ENCODE measurements at regions not wholly inside any gene's neighbourhood (a gene's known extent, or its start where the extent isn't known, plus 50 kb on each side); places are given as distances from the start of the nearest gene placed in this dataset.

DNA sequence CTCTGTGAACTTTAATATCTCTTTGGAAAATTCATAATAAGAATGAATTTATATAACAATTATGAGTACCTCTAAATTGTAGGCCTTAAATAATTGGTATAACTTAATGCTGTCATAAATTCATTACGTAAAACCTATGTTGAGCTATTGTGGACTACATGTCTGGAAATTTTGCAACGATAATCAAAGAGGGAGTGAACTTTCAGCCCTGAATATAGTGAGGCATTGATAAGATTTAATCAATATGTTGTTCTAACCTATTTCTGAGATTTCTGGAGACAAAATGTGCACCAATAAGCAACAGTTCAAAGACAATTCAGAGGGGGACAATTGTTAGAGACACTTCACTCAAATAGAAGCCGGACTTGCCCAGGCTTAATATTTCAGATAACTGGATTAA, 499.4 kb downstream of the ELAVL2 start:
- no peak for DNase-seq

DNA sequence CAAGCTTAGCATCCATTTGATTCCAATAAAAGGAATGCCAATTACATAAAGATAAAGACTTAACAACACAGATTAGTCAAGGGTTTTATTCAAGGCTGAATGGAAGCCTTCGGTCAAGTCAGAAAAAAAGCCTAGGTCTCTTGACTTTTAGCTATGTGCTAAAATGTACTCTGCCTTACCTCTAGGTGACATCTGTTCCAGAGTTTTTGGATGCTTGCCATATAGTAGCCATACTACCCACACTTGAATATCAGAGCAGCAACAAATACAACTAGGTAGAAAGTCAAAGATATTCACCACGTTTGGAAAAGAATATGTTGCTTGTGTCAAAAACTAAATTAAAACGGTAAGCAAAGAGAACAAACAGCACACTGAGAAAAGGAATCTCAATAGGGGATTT, 484.7 kb downstream of the ELAVL2 start:
- DNase-seq = peak; percentile 31

DNA sequence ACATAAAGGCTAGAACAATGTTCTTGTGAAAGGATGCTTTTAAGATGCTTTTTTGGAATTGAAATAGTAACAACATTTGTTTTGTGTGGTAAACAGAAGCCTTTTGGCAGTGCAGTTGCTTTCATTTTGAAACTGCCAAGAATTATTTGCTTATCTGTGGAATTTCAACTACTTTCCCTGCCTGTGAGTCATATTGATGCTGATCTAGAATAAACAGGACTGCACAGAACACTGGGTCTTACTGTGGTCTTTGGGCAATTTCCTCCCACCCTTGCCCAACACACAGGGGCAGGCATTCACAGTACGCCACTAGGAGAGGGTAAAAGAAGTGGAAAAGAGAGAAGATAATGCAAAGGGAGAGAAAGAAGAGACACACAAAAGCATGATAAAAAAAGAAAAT, 483.7 kb downstream of the ELAVL2 start:
- no peak for DNase-seq

DNA sequence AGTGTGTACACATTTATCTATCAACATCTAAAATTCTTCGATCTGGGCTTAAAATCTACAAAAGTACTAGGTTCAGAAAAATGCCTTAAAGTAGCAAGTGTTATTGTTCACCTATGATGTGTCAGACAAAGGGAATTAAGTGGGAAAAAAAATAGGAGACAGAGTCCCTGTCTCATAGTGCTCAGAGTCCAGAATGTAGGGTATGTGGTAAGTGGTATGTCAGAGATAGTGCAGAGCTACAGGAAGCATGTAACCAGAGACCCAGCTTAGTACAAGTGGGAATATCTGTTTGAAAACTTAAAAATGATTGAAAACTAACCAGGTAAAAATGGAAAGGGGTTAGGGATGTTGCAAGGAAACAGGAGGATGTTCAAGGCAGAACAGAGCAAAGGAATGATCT, 482.8 kb downstream of the ELAVL2 start:
- DNase-seq = no peak

DNA sequence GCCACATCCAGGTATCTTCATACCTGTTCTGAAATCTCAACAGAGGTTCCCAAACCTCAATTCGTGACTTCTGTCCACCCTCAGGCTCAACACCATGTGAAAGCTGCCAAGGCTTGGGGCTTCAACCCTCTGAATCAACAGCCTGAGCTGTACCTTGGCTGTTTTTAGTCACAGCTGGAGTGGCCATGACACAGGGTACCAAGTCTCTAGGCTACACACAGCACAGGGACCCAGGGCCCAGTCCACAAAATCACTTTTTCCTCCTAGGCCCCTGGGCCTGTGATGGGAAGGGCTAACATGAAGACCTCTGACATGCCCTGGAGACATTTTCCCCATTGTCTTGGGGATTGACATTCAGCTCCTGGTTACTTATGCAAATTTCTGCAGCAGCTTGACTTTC, 464.9 kb downstream of the ELAVL2 start:
- DNase-seq = no peak

DNA sequence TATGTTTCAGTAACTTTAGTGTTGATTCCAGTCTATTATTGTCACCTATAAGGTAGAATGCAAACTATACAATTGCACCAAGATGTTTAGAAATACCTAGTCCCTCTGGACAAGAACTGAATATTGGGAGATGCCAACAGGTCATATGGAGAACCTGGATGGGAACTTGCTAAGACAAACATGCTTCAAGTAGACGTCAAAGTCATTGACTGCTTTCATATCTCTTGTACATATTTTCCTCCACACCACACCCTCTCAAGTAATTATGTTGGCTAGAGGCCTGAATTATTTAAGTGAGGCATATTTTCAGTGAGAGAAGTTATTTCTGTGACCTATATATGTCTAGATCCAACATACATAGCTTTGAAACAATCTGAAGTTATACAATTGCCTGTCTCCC, 453.3 kb downstream of the ELAVL2 start:
- DNase-seq = no peak

DNA sequence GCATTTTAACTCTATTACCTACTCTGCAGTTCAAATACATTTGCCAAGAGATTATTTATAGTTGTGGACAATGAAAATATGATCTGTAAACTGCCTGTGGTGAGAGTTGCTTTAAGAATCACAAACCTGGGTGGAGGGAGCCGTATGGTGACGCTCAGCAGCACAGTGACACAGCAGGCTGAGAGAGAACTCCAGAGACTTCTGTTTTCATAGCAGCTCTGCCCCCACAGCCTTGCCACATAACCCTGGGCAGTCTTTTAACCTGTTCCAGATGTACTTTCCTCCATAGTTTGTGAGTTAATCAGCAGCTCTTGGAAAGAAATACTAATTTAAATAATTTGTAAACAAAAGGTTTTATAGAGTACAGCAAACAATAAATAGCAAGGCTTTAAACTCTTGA, 450.5 kb downstream of the ELAVL2 start:
- DNase-seq = no peak

DNA sequence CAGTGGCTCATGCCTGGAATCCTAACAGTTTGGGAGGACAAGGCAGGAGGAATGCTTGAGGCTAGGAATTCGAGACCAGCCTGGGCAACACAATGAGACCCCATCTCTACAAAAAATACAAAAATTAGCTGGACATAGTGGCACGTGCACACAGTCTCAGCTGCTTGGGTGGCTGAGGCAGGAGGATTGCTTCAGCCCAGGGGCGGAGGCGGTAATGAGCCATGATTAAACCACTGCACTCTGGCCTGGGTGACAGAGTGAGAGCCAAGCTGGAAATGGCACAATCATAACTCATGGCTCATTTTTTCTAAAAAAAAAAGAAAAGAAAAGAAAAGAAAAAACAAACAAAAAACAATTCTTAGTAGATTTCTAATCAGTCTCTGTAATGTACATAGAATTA, 446.2 kb downstream of the ELAVL2 start:
- DNase-seq = no peak

DNA sequence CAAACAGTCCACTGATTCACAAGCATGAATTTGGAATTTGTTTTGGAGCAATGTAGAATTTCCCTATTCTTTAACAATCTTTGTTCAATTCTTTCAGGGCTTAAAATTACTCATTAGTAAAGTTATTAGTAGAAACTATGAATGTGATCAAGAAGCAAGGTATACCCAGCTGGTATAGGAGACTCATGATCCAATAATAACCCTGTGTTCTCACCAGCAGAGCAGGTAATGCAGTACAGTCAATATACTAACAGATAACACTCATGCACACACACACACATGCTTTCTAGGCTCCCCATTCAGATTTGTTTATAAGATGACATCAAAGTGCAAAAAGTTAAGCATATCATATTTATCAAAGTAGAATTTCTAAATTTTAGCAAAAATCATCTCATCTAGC, 445.2 kb downstream of the ELAVL2 start:
- DNase-seq = no peak

DNA sequence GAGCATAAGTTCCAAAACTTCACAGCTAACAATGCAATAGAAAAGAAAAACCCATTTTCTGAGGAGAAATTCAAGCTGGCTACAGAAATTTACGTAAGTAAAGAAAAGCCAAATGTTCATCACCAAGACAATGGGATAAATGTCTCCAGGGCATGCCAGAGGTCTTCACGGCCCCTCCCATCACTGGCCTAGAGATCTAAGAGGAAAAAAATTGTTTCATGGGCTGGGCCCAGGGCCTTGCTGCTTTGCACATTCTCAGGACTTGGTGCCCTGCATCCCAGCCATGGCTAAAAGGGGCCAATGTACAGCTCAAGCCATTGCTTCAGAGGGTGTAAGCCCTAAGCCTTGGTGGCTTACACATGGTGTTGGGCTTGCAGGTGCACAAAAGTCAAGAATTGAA, 443.6 kb downstream of the ELAVL2 start:
- DNase-seq = no peak

DNA sequence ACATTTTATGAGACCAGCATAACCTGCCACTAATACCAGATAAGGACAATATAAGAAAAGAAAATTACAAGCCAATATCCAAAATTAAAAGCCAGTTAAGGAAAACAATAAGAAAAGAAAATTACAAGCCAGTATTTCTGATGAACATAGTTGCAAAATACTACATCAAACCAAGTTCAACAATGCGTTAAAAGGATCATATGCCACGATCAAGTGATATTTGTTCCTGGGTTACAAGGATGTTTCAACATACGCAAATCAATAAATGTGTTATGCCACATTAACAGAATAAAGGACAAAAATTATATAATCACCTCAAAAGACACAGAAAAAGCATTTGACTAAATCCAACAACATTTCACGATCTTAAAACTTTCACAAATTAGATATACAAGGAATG, 431.9 kb downstream of the ELAVL2 start:
- no peak for DNase-seq

DNA sequence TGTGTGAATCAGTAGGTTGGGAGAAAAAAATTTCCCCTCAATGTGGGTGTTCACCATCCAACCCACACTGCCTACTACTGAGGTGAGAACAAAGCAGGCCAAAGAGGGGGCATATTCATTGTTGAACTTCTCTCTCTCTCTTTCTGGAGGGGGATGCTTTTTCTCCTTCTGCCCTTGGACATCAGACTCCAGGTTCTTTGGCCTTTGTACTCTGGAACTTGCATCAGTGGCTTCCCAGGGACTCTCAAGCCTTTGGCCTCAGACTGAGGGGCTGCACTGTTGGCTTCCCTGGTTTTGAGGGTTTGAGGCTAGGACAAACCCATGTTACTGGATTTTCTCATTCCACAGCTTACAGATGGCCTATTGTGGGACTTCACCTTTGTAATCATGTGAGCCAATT, 417.2 kb downstream of the ELAVL2 start:
- no peak for DNase-seq

DNA sequence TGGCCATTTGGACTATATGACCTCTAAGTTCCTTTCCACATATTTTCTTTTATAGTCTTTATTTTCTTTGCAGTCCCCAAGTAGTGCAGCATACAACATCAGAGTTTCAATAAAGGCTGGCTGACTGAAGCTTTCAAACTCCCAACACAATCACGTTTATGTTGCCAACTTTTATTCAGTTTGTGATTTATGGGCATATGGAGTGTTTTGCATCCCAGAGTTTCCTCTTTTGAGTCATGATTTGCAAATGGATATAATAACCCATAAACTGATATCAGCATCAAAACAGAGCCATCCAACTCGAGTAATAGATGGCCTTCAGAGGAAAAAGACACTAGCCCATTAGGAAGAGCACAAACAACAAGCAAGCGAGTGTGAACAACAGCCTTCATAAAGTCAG, 414.0 kb downstream of the ELAVL2 start:
- DNase-seq = no peak

DNA sequence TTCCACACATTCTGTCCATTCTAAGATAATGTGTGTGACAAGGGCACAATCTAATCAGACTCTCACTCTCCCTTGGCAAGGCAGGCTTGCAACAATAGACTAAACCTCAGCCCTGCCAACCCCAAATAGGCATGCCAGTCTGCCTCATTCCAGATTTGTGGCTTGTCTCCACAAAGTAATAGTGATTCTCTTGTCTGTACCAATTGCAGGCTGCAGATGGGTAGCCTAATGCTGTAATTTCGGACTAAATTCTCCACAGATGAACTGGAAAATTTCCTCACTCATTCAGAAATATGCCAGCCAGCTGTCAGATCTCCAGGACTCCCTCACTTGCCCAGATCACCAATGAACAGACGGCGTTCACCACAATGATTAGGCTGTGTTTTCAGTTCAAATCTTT, 413.6 kb downstream of the ELAVL2 start:
- no peak for DNase-seq

DNA sequence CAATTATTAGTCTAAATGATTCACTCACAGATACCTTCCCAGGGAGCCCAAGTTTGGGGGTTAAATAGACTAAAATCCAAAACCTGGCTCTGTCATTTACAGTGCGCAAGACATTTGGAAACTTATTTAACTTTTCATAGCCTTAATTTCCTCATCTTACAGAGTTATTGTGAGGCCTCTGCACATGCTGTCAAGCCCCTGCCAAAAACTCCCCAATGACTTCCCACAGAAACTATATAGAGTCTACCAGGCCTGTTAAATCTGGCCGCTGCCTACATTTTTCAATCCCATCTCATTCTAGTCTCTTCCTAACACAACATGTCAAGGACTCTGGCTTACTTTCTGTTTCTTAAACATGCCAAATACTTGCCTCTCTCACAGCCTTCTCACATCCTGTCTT, 412.5 kb downstream of the ELAVL2 start:
- DNase-seq = no peak

DNA sequence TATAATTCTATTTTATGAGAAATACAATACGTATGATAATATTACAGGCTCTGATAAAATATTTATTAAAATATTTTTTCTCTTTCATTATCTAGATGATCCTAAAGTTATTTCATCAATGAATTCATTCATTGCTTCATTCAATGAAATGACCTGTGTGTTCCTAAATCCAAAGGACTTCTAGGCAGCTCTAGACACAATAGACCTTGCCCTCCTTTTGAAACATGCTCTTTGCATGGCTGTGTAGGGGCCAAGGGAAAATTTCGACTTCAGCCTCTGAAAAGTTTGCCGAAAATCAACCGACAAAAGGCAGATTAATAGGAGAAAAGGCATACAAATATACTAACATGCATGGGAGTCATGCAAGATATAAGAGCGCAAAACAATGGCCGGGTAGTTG, 402.0 kb downstream of the ELAVL2 start:
- DNase-seq = no peak

DNA sequence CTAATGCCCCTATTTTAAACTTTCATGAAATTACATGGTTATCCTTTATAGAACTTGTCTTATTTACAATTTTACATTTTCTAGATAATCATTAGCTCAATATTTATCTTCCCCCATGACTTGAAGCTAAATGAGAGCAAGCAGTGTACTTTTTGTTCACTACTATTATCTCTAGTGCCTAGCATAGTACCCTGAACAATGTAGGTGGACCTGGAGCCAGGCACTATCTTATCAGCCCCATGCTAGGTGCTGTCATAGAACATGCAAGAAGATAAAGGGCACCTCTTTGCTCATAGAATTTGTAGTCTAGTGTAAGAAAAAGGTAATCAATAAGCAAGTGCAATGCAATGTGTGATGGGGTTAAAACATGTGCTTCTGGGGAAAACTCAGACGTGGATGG, 399.9 kb downstream of the ELAVL2 start:
- DNase-seq = no peak

DNA sequence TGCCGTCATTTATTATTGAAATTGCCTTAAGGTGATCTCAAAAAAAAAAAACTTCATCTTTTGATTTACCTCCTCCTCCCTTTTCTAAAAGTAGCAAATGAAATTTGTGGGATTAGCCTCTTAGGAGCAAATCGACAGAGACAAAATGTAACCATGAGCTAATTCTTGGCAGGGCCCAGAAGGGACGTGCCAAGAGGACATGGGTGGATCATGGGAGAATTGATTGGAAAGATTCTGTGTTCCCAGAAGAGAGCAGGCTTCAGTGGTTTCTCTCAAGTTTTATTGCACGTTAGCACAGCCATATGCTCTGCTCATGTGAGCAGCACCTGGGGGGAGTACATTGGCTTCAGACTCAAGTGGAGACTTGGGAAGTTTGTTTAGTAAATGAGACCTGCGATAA, 394.6 kb downstream of the ELAVL2 start:
- DNase-seq = no peak

DNA sequence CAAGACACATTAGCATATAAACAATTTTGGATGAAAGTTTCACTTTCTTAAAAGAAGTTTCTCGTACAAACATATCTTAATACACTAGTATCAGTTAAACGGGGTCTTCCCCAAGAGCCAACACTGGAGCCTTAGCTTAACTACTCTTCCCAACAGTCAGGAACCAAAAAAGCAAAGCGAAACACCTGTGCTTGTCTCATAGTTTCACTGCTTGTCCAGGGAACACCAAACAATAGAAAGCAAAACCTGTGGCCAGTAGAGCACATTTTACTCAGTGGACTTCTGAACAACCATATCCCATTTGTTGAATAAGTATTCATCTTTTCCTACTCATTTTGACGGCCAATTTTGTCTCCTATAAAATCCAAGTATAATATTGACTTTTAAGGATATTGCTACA, 391.4 kb downstream of the ELAVL2 start:
- DNase-seq = no peak

DNA sequence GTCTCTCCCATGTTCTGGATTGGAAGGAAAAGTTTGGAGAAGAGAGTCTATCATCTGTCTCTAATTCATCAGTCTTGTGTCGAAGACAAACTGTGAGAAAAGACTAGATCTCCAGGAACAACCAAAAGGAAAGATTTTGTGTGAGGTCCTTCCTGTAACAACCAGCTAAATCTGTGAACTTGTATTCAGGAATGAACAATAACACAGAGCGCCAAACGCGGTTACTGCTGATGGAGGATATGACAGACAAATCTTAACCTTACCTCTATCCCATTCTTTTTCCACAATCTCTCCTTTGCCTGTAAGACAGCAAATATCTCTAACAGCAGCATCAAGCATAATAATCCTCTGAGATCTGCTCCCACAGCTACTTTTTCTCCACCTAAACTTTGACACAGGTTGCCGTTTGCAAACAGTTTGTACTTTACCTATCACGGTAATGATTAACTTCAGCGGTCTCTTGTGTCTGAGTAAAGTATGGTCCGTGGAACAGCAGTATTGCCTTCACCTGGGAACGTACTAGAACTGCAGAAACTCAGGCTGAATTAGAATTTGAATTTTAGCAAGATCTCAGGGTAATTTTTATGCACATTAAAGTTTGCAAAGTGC, 387.6 kb downstream of the ELAVL2 start:
- no peak for DNase-seq

DNA sequence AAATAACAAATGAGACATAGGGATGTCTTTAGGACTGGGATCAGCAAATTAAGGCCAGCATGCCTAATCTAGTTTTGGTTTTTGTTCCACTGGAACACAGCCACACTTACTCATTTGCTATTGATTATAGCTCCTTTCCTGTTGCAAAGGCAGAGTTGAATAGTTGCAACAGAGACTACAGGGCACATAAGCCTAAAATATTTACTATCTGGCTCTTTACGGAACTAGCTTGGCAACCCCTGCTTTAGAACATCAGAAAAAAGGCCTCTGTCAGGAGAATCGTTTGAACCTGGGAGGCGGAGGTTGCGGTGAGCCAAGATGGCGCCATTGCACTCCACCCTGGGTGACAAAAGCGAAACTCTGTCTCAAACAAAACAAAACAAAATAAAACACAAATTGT, 384.8 kb downstream of the ELAVL2 start:
- DNase-seq = no peak

DNA sequence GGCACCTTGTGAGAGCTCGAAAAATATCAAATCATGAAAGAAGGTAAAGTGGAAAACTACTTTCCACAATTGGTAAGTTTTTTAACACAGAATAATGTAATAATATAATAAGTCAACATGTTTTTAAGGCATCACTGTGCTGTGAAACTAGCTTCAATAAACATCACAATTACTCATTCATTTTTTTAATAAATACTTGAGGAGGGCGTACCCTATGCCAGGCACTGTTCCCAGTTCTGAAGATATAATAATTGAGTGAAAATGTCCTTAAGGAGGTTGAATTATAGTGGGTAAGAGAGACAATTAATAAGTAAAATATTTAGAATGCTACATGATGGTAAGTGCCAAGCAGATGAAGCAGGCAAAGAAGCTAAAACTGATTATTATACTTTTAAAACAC, 381.4 kb downstream of the ELAVL2 start:
- no peak for DNase-seq

DNA sequence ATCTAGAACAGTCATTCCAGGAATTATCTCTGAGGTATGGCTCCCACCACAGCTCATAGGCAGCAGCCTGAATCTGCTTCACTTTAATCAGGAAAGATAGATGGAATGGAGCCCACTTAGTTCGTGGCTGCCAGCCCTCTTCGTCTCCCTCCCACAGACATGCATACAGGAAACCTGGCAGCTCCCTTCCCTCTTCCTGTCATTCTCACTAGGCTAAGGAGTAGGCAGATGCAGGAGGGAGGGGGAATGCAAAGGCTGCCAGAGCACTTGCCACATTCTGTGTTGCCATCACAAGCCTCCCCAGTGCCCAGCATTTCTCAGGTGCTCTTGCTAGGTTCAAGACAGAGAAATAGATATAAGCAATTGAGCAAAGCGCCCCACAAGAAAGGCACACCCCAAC, 378.9 kb downstream of the ELAVL2 start:
- no peak for DNase-seq

DNA sequence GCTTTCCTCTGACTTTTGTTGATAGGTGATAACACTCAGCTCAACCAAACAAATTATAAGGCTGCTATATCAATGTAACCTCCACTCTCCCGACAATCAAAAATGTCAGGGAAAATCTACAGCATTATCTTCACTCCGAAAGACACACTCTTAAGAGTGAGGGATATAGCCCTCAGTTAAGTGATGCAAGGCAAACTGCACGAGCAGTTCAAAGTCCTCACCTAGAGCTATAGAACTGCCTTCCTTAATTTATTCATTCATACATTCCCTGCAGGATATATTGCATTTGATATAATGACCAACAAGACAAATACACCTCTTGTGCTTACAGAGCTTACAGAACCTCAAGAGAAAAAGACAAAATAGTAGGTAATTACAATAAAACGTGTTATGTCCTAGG, 378.1 kb downstream of the ELAVL2 start:
- DNase-seq = no peak

DNA sequence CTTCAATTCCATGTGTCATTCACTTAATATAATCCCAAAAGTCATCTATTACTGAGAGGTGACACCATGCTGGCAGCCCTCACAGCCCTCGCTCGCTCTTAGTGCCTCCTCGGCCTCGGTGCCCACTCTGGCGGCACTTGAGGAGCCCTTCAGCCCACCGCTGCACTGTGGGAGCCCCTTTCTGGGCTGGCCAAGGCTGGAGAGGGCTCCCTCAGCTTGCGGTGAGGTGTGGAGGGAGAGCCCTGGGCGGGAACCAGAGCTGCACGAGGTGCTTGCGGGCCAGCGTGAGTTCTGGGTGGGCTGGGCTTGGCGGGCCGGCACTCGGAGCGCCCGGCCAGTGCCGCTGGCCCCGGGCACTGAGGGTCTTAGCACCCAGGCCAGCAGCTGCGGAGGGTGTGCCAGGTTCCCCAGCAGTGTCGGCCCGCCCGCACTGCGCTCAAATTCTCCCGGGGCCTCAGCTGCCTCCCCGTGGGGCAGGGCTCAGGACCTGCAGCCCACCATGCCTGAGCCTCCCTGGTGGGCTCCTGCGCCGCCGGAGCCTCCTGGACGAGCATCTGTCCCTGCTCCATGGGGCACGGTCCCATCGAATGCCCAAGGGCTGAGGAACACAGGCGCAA, 374.1 kb downstream of the ELAVL2 start:
- no peak for DNase-seq

DNA sequence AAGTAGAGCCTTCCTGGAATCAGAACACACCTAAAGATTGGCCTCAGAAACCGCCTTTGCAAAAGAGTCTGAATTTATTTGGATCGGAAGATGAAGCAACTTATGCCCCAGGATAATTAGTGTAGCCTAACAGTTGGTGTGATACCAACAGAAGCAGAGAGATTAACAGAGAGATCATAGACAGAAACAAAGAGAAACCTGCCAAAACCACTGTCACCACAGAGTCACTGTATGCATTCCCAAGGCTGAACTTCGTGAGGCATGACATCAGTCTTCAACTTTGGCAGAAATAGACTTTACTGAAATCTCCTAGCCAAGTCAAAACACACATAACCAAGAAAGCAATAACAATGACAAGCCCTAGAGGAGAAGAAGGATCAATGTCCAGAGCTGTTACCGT, 361.8 kb downstream of the ELAVL2 start:
- no peak for DNase-seq
